Hepatocyte (in vitro differentiated cells): ENCODE measurements at regions not wholly inside any gene's neighbourhood (a gene's known extent, or its start where the extent isn't known, plus 50 kb on each side); places are given as distances from the start of the nearest gene placed in this dataset.
A peak's percentile ranks its signal among the peaks of the same experiment; 100 is the strongest.

Experiments
- DNase-seq: peaks from one replicate; pipeline ENCODE4 v3.0.0-alpha.2; 2016; ENCODE audit warnings: low spot score
- H2AFZ ChIP-seq: fragments of 200-600 bp; sonication (generic); 2 replicates; pipeline ENCODE4 v1.6.0; 2016; ENCODE audit warnings: antibody characterized with exemption, mild to moderate bottlenecking
- H3K27ac ChIP-seq: fragments of 200-600 bp; sonication (generic); 2 replicates; pipeline ENCODE4 v1.5.1; 2016; ENCODE audit warnings: mild to moderate bottlenecking
- H3K27me3 ChIP-seq: fragments of 200-600 bp; sonication (generic); 2 replicates; pipeline ENCODE4 v1.6.1; 2016
- H3K36me3 ChIP-seq: fragments of 200-600 bp; sonication (generic); replicated peaks from 2 replicates; pipeline ENCODE4 v1.5.1; 2016; ENCODE audit warnings: low read depth; ENCODE audit not compliant: insufficient read depth
- H3K4me1 ChIP-seq: fragments of 200-600 bp; sonication (generic); 2 replicates; pipeline ENCODE4 v1.5.1; 2016; ENCODE audit warnings: mild to moderate bottlenecking, moderate library complexity; ENCODE audit not compliant: insufficient read depth
- H3K4me2 ChIP-seq: fragments of 200-600 bp; sonication (generic); 2 replicates; pipeline ENCODE4 v1.6.0; 2016
- H3K4me3 ChIP-seq: fragments of 200-600 bp; sonication (generic); 2 replicates; pipeline ENCODE4 v1.5.1; 2016; ENCODE audit warnings: mild to moderate bottlenecking
- H3K79me2 ChIP-seq: fragments of 200-600 bp; sonication (generic); 2 replicates; pipeline ENCODE4 v1.6.0; 2017; ENCODE audit warnings: mild to moderate bottlenecking
- H3K9me2 ChIP-seq: fragments of 200-600 bp; sonication (generic); replicated peaks from 2 replicates; pipeline ENCODE4 v1.6.0; 2017; ENCODE audit warnings: mild to moderate bottlenecking; ENCODE audit not compliant: insufficient read depth
- H3K9me3 ChIP-seq: fragments of 200-600 bp; sonication (generic); 2 replicates; pipeline ENCODE4 v1.5.1; 2016; ENCODE audit warnings: low read depth, mild to moderate bottlenecking
- H4K20me1 ChIP-seq: fragments of 200-600 bp; sonication (generic); 2 replicates; pipeline ENCODE4 v1.6.0; 2016; ENCODE audit warnings: mild to moderate bottlenecking; ENCODE audit not compliant: insufficient read depth, poor library complexity, severe bottlenecking
- CTCF ChIP-seq: fragments of 200-600 bp; sonication (generic); IDR thresholded peaks from 2 replicates; pipeline ENCODE4 v1.5.1; 2016; ENCODE audit warnings: antibody characterized with exemption, mild to moderate bottlenecking; ENCODE audit not compliant: poor library complexity
- EZH2 ChIP-seq: fragments of 200-600 bp; sonication (generic); IDR thresholded peaks from 2 replicates; pipeline ENCODE4 v1.6.1; 2016; ENCODE audit warnings: antibody characterized with exemption, mild to moderate bottlenecking, borderline replicate concordance
- EZH2phosphoT487 ChIP-seq: fragments of 200-600 bp; sonication (generic); IDR thresholded peaks from one replicate; pipeline ENCODE4 v1.6.1; 2018; ENCODE audit warnings: antibody characterized with exemption, mild to moderate bottlenecking, low read depth, moderate library complexity; ENCODE audit not compliant: unreplicated experiment, severe bottlenecking
- WGBS: methylation state at CpG from one replicate; pipeline ENCODE4 v1.1.6; 2016; ENCODE audit warnings: low lambda C conversion rate; ENCODE audit errors: missing lambda C conversion rate; 5-methylcytosine and 5-hydroxymethylcytosine counted together

- no peak overlapping the region for H2AFZ ChIP-seq
- H3K9me2 ChIP-seq: no peaks in the 10 kb centered on the region
- no peak overlapping the region for H3K4me3 ChIP-seq
- H3K36me3 ChIP-seq: no peaks in the 10 kb centered on the region
- H3K27ac ChIP-seq: no peak overlapping the region
- H3K27me3 ChIP-seq: no peaks in the 10 kb centered on the region
- 97% methylated on average over 3 of the region's 3 CpGs for WGBS
- no peaks in the 10 kb centered on the region for H3K9me3 ChIP-seq
- TF ChIP-seq CTCF (no peak), EZH2phosphoT487 (no peak), EZH2 (no peak)
- no peaks in the 10 kb centered on the region for H3K79me2 ChIP-seq
- no peaks in the 10 kb centered on the region for H4K20me1 ChIP-seq
- H3K4me2 ChIP-seq: no peak overlapping the region
- peaks cover 5% of the 10 kb centered on the region for H3K4me1 ChIP-seq
- no peak for DNase-seq
These were observed 480.3 kb downstream of the RPS24 start for GRCh38 chr10:78513986-78514385.

- no peak overlapping the region for H3K27ac ChIP-seq
- no peak for DNase-seq
These were observed 480.8 kb downstream of the RPS24 start for GRCh38 chr10:78514459-78514858.

GRCh38 chr10:78515038-78515872 is 481.6 kb downstream of the RPS24 start:
- no peak for DNase-seq
- TF ChIP-seq CTCF (no peak), EZH2 (no peak), EZH2phosphoT487 (no peak)
- Histone ChIP-seq H3K4me1 (peaks cover 5% of the 10 kb centered on the region), H2AFZ (no peak overlapping the region), H3K4me2 (no peak overlapping the region), H4K20me1 (no peaks in the 10 kb centered on the region), H3K27ac (peak overlapping the region; percentile 43), H3K27me3 (no peaks in the 10 kb centered on the region), H3K36me3 (no peaks in the 10 kb centered on the region), H3K4me3 (no peak overlapping the region), H3K9me2 (no peaks in the 10 kb centered on the region), H3K79me2 (no peaks in the 10 kb centered on the region), H3K9me3 (no peaks in the 10 kb centered on the region)
- 92% methylated on average over 9 of the region's 9 CpGs for WGBS

More at GRCh38 chr10:78514459-78514858, 480.8 kb downstream of the RPS24 start:
- Histone ChIP-seq H3K4me3 (no peak overlapping the region), H3K4me2 (no peak overlapping the region), H3K9me3 (no peaks in the 10 kb centered on the region), H4K20me1 (no peaks in the 10 kb centered on the region), H3K4me1 (peaks cover 5% of the 10 kb centered on the region), H3K9me2 (no peaks in the 10 kb centered on the region), H3K36me3 (no peaks in the 10 kb centered on the region), H3K27me3 (no peaks in the 10 kb centered on the region), H3K79me2 (no peaks in the 10 kb centered on the region), H2AFZ (no peak overlapping the region)
- WGBS: 97% methylated on average over 4 of the region's 4 CpGs
- TF ChIP-seq CTCF (no peak), EZH2 (no peak), EZH2phosphoT487 (no peak)
